ENCODE measurements at regions not wholly inside any gene's neighbourhood (a gene's known extent, or its start where the extent isn't known, plus 50 kb on each side); places are given as distances from the start of the nearest gene placed in this dataset.

DNA sequence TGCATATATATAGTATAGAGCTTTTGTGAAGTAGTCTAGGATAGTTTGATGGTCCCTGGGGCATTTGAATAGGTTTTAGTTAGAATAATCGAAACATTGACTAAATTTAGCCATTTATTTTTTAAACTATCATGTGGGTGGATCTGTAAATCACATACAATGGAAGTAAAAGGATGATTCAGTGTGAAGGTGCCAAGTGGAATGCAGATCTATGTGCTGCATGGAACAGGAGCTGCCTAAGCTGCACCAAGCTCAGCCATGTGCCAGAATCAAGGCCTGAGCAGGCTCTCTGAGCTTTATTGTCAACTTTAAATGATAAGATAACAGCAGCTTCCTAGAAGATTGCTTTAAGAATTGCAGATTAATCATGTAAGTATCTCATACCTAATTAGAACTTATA is 1996.2 kb upstream of the PIK3C3 start:
- intact Hi-C loops (cut with micrococcal nuclease): no loop called here

DNA sequence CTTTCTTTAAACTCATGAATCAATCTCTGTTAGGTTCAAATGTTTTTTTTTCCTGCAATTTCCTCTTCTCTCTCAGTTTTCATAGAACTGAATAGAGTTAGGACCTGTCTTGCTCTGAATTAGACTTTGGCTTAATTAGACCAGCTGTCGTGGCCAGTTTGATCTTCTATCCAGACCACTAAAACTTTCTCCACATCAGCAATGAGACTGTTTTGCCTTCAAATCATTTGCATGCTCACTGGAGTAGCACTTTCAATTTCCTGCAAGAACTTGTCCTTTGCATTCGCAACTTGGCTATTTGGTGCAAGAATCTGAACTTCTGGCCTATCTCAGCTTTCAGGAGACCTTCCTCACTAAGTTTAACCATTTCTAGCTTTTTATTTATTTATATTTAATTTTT is 2002.2 kb upstream of the PIK3C3 start:
- intact Hi-C loops (cut with micrococcal nuclease): no loop called here

DNA sequence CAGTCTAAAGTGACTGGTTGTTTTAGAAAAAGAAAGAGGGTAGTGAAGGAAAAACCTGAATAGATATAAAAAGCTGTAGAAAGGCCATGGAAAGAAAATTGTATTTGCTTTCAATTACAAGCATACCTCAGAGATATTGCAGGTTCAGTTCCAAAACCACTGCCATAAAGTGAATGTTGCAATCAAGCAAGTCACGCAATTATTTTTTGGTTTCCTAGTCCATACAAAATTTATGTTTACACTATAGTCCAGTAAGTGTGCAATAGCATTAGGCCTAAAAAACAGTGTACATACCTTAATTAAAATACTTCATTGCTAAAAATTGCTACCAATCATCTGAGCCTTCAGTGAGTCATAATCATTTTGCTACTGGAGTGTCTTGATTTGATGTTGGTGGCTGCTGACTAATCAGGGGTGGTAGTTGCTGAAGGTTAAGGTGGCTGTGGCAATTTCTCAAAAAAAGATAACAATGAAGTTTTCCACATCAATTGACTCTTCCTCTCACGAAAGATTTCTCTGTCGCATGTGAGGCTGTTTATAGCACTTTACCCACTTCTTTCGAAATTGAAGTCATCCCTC is 2003.8 kb upstream of the PIK3C3 start:
- intact Hi-C loops (cut with micrococcal nuclease): no loop called here

DNA sequence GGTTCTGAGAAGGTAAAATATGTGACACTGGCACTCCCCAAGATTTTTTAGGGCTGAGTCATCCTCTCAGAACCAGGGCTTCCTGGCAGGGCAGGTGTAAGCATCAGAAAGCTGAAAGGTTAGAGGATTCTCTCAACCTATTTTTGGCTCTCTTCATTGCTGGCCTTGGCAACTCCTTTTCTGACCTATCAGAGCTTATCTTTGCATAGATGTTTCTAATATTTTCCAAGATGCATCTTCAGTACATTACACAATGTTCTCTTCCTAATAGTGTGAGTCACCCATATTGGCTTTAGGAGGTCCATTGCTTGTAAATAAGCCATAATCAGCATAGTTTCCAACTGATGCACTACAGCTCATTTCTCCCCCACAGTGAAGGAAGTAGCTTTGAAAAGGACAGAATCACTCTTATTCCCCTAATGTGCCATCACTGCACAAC is 2008.4 kb upstream of the PIK3C3 start:
- intact Hi-C loops (cut with micrococcal nuclease): no loop called here

DNA sequence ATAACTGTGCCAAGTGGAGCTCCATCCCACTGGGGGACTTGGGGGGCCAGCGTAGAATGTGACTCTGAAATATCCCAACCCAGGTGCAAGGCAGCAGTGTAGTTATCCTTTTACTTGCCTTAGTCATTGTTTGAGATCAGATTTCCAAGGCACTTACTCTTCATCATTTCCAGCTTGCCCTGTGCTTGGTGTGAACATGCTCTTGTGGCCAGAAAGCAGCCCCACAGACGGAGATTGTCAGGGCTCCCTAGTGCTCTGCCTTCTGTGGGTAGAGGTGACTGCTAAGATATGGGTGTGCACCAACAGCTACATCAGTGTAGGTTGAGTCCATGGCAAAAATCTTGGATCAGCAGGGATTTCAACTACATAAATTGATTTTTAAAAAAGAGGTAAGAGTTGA is 2010.0 kb upstream of the PIK3C3 start:
- intact Hi-C loops (cut with micrococcal nuclease): no loop called here

DNA sequence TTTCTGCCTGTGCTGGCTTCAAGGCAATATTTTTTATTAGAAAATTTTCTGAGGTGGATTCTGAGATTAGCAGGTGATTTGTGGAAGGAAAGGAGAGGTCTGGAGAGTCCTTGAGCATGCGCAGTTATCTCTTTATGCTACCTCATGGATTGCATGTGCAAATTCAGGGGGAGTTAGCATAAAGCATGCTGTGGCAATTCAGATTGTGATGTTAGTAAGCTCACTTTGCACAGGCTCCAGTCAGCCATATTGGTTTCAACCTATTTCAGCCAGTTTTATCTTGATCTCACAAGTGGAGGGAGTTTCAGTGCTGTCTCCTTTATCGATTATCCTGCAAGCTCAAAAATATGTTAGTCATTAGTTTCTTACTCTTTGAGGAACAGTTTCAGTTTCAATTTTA is 2012.3 kb upstream of the PIK3C3 start:
- intact Hi-C loops (cut with micrococcal nuclease): no loop called here

DNA sequence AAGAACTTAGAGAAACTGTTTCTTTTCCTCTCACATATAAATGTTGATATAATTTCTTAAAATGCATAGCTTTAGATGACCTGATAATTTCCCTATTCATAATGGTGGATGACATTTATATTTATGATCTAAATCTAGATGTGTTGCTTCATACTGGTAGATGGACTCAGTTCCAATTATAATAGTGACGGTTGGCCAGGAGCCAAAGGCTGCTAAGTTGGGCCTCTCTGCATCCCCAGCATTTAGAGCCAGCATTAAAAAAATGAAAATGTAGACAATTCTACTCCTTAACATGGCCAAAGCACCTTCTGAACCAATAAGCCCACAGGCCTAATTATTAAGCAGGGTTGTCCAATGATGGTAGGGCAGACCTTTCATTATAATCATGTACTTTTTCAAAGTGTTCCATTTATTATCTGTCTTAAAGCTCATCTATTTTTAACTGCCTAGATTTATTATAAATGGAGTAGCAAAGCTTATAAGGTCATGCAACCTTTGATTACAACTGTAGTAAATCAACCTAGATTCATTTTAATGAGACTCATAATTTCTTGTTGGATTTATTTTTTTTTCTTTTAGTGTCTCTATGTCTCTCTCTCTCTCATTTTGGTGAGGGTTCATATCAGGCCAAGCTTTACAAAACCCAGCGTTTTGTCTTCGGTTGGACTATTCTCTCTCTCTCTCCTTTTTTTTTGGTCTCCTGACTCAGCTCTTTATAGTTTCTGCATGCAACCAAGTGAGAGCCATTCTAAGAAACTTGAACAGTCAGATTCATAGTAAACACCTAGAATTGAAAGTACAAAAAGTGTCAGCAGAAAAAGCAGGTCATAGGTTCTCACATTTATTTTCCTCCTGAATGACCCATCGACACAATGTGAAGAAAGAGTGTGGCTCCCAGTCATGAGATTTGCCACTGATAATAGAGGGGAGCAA is 2016.1 kb upstream of the PIK3C3 start:
- intact Hi-C loops (cut with micrococcal nuclease): no loop called here

DNA sequence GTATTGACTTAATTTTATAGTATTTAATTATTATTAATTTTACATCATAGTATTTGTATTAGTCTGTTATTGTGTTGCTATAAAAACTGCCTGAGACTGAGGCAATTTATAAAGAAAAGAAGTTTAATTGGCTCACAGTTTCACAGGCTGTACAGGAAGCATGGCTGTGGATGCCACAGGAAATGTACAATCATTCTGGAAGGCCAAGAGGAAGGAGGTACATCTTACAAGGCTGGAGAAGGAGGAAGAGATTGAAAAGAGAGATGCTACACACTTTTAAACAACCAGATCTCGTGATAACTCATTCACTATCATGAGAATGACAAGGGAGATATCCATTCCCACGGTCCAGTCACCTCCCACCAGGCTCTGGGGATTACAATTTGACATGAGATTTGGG is 2019.4 kb upstream of the PIK3C3 start:
- intact Hi-C loops (cut with micrococcal nuclease): no loop called here

DNA sequence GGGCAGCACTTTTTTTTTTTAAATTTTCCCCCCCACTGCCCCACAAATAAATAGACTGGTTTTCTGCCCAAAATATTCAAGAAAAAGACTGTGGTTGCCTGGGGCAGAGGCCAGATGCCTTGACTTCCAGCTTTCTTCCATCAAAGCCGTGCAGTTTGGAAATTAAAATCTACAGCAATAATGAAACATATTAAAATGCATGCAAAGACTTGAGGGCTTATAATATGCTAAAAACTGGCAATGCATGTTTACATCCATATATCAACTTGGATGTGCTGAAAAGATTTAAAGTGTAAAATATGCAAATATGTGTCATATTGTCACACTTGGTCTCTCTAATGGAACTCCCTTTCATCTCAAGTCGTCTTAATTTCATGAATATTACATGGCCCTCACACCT is 2036.2 kb upstream of the PIK3C3 start:
- intact Hi-C loops (cut with micrococcal nuclease): no loop called here

DNA sequence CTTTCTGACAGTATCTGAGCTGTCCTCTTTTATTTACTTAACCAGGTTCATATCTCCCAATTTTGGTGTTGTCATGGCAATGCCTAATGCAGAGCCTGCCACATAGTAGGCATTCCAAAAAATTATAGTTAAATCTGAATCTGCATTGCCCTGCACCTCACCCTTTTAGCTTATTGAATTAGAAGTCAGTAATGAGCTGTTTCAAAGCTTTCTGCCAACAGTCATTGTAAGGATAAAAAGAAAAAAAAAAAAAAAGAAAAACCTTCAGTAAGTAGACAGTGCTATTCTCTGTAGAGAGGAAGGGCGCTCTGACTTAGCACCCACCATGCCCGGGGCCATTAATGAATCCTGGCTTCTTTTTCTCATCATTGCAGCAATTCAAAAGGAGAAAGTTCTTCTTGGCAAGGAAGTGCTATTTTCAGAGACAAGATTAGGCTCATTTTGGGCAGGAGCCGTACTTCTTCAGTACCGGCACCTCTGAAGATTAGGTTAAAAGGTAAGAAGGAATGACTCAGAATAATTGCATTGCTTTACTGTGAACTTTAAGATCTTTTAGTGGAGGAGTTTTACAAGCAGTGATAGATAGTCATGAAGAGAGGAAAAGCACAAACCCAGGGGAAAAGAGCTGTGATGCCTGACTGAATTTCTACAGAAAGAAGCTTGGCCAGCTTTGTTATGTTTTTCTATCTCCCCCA is 2041.2 kb upstream of the PIK3C3 start:
- intact Hi-C loops (cut with micrococcal nuclease): no loop called here

DNA sequence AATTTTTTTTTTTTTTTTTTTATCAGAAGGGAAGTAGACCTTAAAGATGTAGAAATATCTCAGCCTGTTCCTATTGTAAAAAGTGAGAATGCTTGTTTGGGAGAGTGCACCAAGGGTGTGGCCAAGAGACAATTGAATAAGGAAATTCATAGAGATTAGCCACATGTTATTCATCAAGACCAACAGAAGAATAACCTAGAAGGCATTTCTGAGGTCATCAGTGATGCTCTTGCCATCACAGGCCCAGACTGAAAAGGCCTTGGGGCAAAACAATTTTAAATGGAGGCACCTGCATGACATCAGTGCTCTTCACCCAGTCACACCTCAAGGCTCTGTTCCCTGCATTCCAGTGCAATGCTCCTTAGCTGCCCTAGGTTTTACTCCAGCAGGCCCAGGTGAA is 2043.3 kb upstream of the PIK3C3 start:
- intact Hi-C loops (cut with micrococcal nuclease): no loop called here

DNA sequence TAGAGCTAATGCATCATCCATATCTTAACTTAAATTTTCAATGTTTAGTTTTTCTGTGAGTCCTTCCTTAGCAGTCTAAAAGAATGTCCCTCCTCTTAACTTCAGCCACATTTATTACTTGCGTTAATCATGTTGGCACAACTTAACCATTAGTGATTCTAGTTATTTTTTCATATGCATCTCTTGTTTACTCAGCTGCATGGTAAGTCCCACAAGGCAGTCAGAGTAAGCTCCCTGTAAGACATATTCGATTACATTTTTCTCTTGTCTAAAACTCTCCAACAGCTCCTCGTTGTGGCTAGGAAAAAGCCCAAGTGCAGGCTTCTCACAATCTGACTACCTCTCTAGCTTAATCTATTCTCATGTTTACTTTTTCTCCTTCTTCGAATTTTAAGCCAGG is 2045.3 kb upstream of the PIK3C3 start:
- intact Hi-C loops (cut with micrococcal nuclease): no loop called here

DNA sequence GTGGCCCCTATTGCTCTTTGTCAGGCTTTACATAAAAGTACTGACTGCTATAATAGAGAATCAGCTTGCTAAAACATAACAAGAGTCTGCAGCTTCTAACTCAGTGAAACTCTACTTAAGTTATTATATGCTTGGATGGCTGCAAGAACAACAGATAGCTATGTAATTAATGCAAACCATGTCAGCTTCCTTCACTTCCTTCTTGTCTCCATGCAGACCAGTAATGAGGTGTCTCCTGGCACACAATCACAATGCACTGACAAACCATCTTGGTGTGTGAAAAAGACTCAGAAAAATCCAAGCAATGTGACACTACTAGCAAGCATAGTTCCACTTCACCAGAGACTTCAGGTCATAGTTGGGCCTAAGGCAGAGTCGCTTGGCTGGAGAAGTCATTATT is 2068.9 kb upstream of the PIK3C3 start:
- intact Hi-C loops (cut with micrococcal nuclease): no loop called here

DNA sequence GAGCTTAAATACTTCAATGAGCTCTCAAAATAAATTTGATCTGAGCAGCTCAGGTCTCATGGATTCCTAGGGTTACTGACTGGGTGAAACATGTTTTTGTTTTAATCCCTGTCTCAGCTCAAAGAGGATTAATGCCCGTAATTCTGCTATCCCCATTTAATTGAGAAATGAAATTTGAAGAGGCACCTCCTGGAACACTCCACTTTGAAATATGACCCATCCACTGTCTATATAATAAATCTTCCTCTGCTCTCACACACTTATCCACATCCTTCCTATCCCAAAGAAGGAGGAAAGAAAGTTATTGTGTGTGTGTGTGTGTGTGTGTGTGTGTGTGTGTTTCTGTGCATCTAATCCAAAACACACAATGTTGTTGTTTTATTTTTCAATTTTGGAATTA is 2082.4 kb upstream of the PIK3C3 start:
- intact Hi-C loops (cut with micrococcal nuclease): no loop called here

DNA sequence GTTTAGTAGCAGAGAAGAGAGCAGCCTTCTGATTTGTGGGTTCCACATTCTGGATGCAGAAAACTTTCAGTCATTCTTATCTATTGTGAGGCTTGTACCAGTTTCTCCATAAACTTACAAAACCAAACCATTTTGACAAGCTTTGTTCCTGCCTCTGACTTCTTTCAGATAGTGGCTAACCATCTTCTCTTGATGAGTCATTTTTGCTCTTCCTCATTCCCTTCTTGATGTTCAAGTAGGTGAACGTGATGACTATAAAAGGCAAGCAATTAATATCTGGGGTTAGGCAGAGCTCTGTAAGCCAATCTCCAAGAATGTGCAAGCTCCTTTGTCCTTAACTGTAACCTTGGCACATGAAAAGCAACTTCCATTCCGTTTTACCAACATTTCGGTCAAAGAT is 2083.1 kb upstream of the PIK3C3 start:
- intact Hi-C loops (cut with micrococcal nuclease): no loop called here

DNA sequence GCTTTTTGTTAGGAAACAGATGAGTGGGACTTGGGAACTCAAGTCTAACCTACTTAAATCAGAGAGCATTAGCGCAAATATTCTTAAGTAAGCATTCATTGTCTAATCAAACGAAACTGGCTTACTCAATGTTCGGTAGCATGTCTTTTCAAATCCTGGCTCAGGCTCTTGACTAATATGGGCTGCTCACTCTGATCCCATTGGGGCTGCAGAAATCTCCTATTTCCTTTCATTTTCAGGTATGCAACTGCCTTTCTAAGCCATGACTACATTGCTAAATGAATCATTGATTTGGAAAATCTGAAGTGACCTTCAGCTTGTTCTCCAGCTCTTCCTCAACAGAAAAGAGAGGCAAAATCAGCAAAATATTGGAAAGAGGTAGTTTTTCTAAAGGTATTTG is 2084.4 kb upstream of the PIK3C3 start:
- intact Hi-C loops (cut with micrococcal nuclease): no loop called here

DNA sequence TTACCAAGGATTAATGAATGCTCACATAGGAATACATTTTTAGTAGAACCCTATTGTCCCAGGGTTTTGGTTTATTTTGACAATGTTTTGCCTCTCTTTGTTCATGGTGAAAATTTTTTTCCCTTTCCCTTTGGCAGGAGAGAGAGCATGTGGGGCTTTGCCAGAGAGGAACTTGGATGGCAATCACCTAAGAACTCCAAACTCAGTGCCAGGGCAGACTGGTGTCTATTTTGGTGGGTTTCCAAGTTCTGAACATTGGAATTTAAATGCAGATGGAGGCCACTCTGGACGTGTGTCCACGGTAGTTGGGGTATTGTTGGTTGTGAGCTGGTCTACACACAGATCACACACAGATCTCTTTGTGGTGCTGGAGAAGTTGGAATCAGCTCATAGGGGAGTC is 2091.1 kb upstream of the PIK3C3 start:
- intact Hi-C loops (cut with micrococcal nuclease): no loop called here

DNA sequence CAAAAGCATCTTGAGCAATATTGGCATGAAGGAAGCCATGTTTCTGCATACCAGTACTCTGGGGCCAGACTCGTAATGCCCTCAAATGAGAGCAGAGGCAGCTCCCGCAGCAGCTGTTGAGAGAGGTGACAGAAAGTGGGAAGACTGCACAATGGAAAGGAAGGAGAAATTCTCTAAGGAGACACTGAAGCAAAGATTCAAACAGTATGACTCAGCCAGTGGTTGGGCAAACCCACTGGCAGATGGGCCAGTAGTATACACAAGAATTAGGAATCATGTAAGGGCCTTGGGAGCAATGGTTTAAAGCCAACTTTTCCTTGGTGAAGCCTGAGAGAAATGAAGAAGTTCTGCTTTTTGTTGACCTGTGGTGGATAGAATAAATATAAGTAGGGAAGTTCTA is 2092.7 kb upstream of the PIK3C3 start:
- intact Hi-C loops (cut with micrococcal nuclease): no loop called here

DNA sequence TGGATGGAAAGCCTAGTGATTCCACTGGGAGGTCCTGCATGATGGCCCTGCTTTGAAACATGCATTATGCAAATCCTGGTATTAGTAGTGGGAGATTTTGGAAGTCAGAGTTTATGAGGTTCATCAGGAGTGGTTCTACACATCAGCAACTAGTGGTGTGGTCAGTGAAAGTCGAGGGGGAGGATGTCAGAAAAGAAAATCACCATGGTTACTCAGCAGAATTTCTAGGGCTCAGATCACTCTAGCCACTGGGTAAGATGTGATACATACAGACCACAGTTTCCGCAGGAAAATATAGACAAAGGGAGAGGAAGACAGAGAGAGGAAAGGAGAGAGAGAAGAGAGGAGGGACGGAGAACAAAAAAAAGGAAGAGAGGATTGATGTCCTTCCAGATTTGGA is 2100.7 kb upstream of the PIK3C3 start:
- intact Hi-C loops (cut with micrococcal nuclease): no loop called here

DNA sequence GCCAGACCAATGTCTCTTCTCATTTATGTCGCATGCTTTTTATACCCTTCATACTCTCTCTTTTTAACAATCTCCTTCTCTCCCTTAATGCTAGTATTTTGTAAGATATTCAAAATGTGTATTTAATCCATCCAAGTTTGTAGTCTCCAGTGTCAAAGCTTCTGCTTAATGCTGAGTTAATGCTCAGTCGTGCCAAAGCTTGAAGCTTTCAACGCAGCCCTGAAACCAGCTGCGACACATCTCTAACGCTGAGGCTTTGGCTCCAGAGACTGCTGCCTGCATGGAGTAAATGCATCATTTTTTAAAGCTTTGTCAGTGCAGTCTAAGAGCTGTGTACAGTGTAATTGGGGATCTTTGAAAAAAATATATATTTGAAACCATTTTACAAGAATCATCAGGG is 2108.8 kb upstream of the PIK3C3 start:
- intact Hi-C loops (cut with micrococcal nuclease): no loop called here

DNA sequence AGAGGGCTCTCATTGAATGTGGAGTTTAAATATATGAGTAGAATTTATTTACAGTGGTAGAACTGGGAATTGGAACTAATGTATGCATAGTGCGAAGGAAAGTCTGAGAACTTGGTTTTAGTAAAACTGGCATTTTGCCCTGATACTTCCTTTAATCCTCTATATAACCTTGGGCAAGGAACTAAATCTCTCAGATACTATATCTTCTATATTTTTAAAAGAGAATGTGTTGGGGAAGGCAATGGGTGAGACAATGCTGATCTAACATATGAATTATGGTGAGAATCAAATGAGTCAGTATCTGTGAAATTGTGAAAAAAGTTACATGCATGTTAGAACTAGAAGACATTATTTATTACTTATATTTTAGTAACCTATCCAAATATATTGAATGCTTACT is 2109.4 kb upstream of the PIK3C3 start:
- intact Hi-C loops (cut with micrococcal nuclease): no loop called here

DNA sequence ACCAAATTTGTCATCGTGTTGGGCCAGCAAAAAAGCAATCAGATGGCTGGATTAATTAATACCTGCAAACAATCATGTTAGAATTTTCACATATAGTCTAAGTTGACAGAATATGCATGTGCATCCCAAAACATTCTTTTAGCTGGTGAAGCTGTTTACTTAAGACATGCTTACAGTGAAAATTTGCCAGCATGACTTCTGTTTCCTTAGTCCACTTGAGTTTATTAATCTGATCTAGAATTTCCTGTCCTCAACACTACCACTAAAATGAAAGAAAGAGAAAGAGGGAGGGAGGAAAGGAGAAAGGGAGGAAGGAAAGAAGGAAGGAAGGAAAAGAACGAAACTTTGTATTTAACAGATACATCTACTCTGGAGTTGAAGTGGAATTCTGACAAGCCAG is 2109.9 kb upstream of the PIK3C3 start:
- intact Hi-C loops (cut with micrococcal nuclease): no loop called here

DNA sequence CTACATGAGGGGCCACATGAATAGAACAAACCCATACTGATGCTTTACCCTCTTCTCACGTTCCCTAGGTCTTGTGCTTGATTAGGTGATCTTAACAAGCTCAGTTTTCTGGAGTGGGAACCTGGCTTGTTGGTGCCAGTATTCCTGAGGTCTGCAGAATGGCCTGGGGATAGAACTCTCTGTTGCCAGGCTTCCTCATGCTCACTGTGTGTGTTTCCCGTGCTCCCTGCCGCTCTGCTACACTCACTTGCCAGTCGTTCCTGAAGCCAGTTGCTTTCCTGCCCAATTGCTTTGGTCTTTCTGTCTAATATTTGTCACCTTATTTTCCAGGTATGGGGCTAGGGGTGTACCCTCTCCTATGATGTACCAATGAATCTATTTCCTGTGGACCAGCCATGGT is 2111.5 kb upstream of the PIK3C3 start:
- intact Hi-C loops (cut with micrococcal nuclease): no loop called here
